DND-41 (cell line): ENCODE measurements at regions not wholly inside any gene's neighbourhood (a gene's known extent, or its start where the extent isn't known, plus 50 kb on each side); places are given as distances from the start of the nearest gene placed in this dataset.

Source experiments
- CTCF ChIP-seq: IDR thresholded peaks from 2 replicates; pipeline ENCODE4 v1.5.1; 2012; ENCODE audit warnings: borderline replicate concordance, low read length, moderate library complexity, mild to moderate bottlenecking; ENCODE audit not compliant: poor library complexity, severe bottlenecking; ENCODE audit errors: extremely low read depth
- EZH2 ChIP-seq: IDR thresholded peaks from 3 replicates; pipeline ENCODE4 v1.6.1; 2012; ENCODE audit warnings: borderline replicate concordance, low read depth, mild to moderate bottlenecking, moderate library complexity, low read length, inconsistent platforms; ENCODE audit not compliant: severe bottlenecking

DNA sequence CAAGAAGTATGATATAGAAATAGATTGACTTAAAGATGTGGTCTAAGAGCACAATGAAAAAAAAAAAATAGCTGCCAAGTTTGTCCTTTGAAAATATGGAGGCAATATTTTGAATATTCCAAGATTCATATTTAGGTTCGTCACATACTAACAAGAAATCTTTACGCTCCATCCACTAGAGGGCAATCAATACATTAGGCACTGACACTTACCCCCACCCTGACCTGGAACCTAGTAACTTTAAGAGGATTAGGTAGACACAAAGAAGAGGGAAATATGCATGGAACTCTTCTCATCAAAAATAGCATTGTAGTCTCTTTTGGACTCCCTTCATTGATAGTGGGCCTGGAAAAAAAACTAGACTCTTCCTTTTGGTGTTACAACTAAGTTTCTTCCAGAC lies 1108.1 kb downstream of the PCDH19 start:
- TF ChIP-seq EZH2 (no peak), CTCF (peak; percentile 57)
